ENCODE measurements at regions not wholly inside any gene's neighbourhood (a gene's known extent, or its start where the extent isn't known, plus 50 kb on each side); places are given as distances from the start of the nearest gene placed in this dataset.

- TF ChIP-seq CTCF (optimal IDR thresholded peaks at IDR 0.05 in 1 of 3, IDR thresholded peaks at IDR 0.05 in 1 of 3, conservative IDR thresholded peaks at IDR 0.05 in 1 of 3; ENCODE audit: extremely low read depth in 1 of 3, insufficient read depth in 2 of 3, low read length in 3 of 3) (peak in 2 of 3 experiments; percentile 46 to 57), EZH2 (IDR thresholded peaks at IDR 0.05; ENCODE audit: low read length) (no peak)
Measured at GRCh38 chr12:63319386-63319785, 168.4 kb upstream of the AVPR1A start.
